ENCODE measurements at regions not wholly inside any gene's neighbourhood (a gene's known extent, or its start where the extent isn't known, plus 50 kb on each side); places are given as distances from the start of the nearest gene placed in this dataset.
"Not testable (repeated sequence)": the region's sequence is repeated elsewhere in the genome, so short reads cannot be mapped to it uniquely, and the experiment has no call there.

- not testable (repeated sequence) for TF ChIP-seq CTCF (IDR thresholded peaks at IDR 0.05; ENCODE audit: insufficient read depth, low read depth, low read length); EZH2 (IDR thresholded peaks at IDR 0.05; ENCODE audit: insufficient read depth, low read length)
Measured at GRCh38 chr13:44647560-44647959, 71.4 kb upstream of the TSC22D1 start.
